Progenitor cell of endocrine pancreas (in vitro differentiated cells): ENCODE measurements at regions not wholly inside any gene's neighbourhood (a gene's known extent, or its start where the extent isn't known, plus 50 kb on each side); places are given as distances from the start of the nearest gene placed in this dataset.

Experiments
- DNase-seq: peaks from one replicate; pipeline ENCODE4 v3.0.0; 2021; ENCODE audit warnings: low spot score; ENCODE audit not compliant: unreplicated experiment
- H3K27ac Mint-ChIP-seq: 2 replicates; pipeline ENCODE4 v1.8.0; 2021; ENCODE audit warnings: mild to moderate bottlenecking, moderate library complexity, mixed read lengths
- H3K27me3 Mint-ChIP-seq: 2 replicates; pipeline ENCODE4 v1.8.0; 2021; ENCODE audit warnings: mixed read lengths
- H3K36me3 Mint-ChIP-seq: 2 replicates; pipeline ENCODE4 v1.8.0; 2022; ENCODE audit warnings: mixed read lengths; ENCODE audit not compliant: insufficient read depth
- H3K4me1 Mint-ChIP-seq: 2 replicates; pipeline ENCODE4 v1.8.0; 2021; ENCODE audit warnings: low read depth, mixed read lengths
- H3K4me3 Mint-ChIP-seq: 2 replicates; pipeline ENCODE4 v1.8.0; 2021; ENCODE audit warnings: low read depth, mild to moderate bottlenecking, moderate library complexity, mixed read lengths
- H3K9me3 Mint-ChIP-seq: 2 replicates; pipeline ENCODE4 v1.8.0; 2021; ENCODE audit warnings: low read depth, mixed read lengths
- CTCF ChIP-seq: fragments of 200-600 bp; sonication (generic); IDR thresholded peaks from one replicate; pipeline ENCODE4 v1.5.0; 2021; ENCODE audit warnings: antibody characterized with exemption, mild to moderate bottlenecking; ENCODE audit not compliant: unreplicated experiment

- H3K4me1 Mint-ChIP-seq = no peaks in the 10 kb centered on the region
- H3K4me3 Mint-ChIP-seq = no peak overlapping the region
- H3K9me3 Mint-ChIP-seq = peaks cover 5% of the 10 kb centered on the region
Measured at GRCh38 chr1:194586302-194586701, 1399.9 kb upstream of the B3GALT2 start.

GRCh38 chr1:194584052-194584451, 1397.6 kb upstream of the B3GALT2 start:
- Mint-ChIP-seq H3K36me3 (no peaks in the 10 kb centered on the region), H3K4me3 (no peak overlapping the region), H3K4me1 (no peaks in the 10 kb centered on the region), H3K9me3 (peaks cover 5% of the 10 kb centered on the region), H3K27ac (no peak overlapping the region), H3K27me3 (no peaks in the 10 kb centered on the region)
- no peak for TF ChIP-seq CTCF
- DNase-seq = no peak

More at GRCh38 chr1:194586302-194586701, 1399.9 kb upstream of the B3GALT2 start:
- Mint-ChIP-seq H3K27me3 (no peaks in the 10 kb centered on the region), H3K27ac (no peak overlapping the region), H3K36me3 (no peaks in the 10 kb centered on the region)
- no peak for TF ChIP-seq CTCF
- no peak for DNase-seq

DNA sequence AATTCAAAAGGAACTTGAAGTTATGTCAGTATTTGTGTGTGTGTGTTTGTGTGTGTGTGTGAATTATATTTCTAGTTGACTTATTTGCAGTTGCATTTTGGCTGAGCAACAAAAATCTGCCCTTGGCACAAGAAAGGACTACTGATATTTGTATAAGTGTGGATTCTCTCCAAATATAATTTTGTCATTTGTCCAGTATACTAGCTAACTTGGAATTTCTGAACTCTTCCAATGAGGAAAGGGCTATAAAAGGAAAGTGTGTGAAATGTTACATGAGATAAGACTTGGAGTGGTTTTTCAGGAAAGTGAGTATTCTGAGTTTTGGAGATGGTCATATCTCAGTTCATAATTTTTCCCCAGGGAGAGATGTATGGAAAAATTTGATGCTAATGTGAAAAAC, 1384.1 kb upstream of the B3GALT2 start:
- H3K27me3 Mint-ChIP-seq = no peaks in the 10 kb centered on the region
- H3K4me1 Mint-ChIP-seq = no peaks in the 10 kb centered on the region
- H3K27ac Mint-ChIP-seq = no peak overlapping the region
- H3K4me3 Mint-ChIP-seq = no peak overlapping the region
- DNase-seq = no peak
- H3K9me3 Mint-ChIP-seq = no peaks in the 10 kb centered on the region
- no peak for TF ChIP-seq CTCF
- no peaks in the 10 kb centered on the region for H3K36me3 Mint-ChIP-seq

- Mint-ChIP-seq H3K4me1 (no peaks in the 10 kb centered on the region), H3K9me3 (no peaks in the 10 kb centered on the region), H3K27me3 (no peaks in the 10 kb centered on the region), H3K27ac (no peak overlapping the region), H3K36me3 (no peaks in the 10 kb centered on the region), H3K4me3 (no peak overlapping the region)
- no peak for DNase-seq
- no peak for TF ChIP-seq CTCF
Measured at GRCh38 chr1:194568610-194569009, 1382.2 kb upstream of the B3GALT2 start.

GRCh38 chr1:194548071-194548470, 1361.7 kb upstream of the B3GALT2 start:
- Mint-ChIP-seq H3K27me3 (no peaks in the 10 kb centered on the region), H3K36me3 (no peaks in the 10 kb centered on the region), H3K4me3 (no peak overlapping the region), H3K4me1 (no peaks in the 10 kb centered on the region), H3K27ac (no peak overlapping the region), H3K9me3 (peaks cover 5% of the 10 kb centered on the region)
- no peak for DNase-seq
- no peak for TF ChIP-seq CTCF
